ENCODE measurements at regions not wholly inside any gene's neighbourhood (a gene's known extent, or its start where the extent isn't known, plus 50 kb on each side); places are given as distances from the start of the nearest gene placed in this dataset.
"Not testable (repeated sequence)": the region's sequence is repeated elsewhere in the genome, so short reads cannot be mapped to it uniquely, and the experiment has no call there.

GRCh38 chr11:98417256-98417755 is 603.4 kb upstream of the CNTN5 start:
- Histone ChIP-seq H3K27ac (no peak overlapping the region), H3K4me3 (no peak overlapping the region)

DNA sequence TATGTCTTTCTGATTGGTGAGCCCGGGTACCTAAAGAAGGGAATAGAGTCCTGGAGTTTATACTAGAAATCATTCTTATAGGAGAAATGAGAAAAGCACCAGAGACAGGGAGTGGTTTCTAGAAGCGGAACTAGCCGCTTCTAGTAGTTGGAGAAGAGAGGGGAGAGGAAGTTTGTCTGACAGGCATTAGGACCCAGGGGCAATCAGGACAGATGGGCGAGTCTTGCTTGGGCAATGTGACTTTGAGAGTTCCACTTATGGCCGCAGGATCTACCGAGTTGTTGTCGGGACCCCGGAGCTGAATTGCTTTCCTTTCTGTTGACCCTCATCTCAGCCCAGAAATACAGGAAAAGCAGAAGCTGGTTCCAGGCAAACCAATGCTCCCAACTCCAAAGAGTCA is 596.8 kb upstream of the CNTN5 start:
- Histone ChIP-seq H3K4me3 (no peak overlapping the region), H3K27ac (no peak overlapping the region)

DNA sequence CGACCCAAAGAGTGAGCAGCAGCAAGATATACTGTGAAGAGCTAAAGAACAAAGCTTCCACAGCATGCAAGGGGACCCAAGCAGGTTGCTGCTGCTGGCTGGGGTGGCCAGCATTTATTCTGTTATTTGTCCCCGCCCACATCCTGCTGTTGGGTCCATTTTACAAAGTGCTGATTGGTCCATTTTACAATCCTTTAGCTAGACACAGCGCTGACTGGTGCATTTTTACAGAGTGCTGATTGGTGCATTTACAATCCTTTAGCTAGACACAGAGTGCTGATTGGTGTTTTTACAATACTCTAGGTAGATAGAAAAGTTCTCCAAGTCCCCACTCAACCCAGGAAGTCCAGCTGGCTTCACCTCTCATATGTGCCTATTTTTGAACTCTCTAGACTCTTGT is 596.0 kb upstream of the CNTN5 start:
- H3K27ac ChIP-seq, H3K4me3 ChIP-seq: not testable (repeated sequence)

DNA sequence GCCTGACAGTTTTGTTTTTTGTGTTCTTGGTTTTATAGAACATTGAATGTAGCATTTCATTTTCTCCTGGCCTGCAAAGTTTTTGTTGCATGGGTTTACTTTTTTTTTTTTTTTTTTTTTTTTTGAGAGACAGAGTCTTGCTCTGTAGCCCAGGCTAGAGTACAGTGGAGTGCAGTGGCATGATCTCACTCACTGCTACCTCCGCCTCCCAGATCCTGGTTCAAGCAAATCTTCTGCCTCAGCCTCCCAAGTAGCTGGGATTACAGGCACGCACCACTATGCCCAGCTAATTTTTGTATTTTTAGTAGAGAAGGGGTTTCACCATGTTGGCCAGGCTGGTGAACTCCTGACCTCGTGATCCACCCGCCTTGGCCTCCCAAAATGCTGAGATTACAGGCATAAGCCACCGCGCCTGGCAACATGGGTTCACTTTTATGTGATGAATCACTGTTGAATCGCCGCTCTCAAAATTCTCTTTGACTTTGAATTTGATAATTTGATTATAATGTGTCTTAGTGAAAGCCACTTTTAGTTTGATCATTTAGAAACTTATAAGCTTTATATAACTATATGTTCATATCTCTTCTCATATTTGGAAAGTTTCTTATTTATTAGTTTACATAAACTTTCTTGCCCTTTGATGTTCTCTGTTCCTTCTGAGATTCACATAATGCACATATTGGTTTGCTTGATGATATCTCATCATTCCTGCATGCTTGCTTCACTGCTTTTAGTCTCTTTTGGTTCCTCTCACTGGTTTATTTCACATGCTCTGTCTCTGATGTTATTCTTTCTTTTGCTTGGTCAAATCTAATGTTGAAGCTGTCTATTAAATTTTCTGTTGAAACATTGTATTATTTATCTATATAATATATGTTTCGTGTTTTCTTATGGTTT is 589.0 kb upstream of the CNTN5 start:
- no peak overlapping the region for H3K27ac ChIP-seq
- H3K4me3 ChIP-seq, result no peak overlapping the region

GRCh38 chr11:98434296-98434695 is 586.5 kb upstream of the CNTN5 start:
- Histone ChIP-seq H3K4me3 (no peak overlapping the region), H3K27ac (no peak overlapping the region)

- Histone ChIP-seq H3K4me3 (no peak overlapping the region), H3K27ac (no peak overlapping the region)
Observed at GRCh38 chr11:98453378-98453777, 567.4 kb upstream of the CNTN5 start.

- no peak overlapping the region for H3K27ac ChIP-seq
Observed at GRCh38 chr11:98455500-98456307, 565.0 kb upstream of the CNTN5 start.

GRCh38 chr11:98456308-98456680 is 564.5 kb upstream of the CNTN5 start:
- no peak overlapping the region for H3K27ac ChIP-seq
- H3K4me3 ChIP-seq, result no peak overlapping the region

More at GRCh38 chr11:98455500-98456307, 565.0 kb upstream of the CNTN5 start:
- no peak overlapping the region for H3K4me3 ChIP-seq

- H3K4me3 ChIP-seq, result no peak overlapping the region
- no peak overlapping the region for H3K27ac ChIP-seq
Observed at GRCh38 chr11:98495016-98495415, 525.7 kb upstream of the CNTN5 start.

GRCh38 chr11:98495601-98496000 is 525.1 kb upstream of the CNTN5 start:
- H3K27ac ChIP-seq, result no peak overlapping the region

DNA sequence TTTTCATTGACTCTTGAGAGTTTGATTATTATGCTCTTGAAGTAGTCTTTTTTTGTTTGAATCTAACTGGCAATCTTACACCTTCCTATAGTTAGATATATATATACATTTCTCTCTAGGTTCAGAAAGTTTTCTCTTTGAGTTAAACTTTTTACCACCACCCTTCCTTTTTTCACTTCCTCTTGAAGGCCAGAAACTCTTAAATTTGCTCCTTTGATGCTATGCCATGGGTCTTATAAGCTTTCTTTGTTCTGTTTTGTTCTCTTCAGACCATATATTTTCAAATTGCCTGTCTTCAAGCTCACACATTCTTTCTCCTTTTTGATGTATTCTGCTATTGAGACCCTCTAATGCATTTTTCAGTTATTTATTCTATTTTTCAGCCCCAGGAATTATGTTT is 513.5 kb upstream of the CNTN5 start:
- H3K27ac ChIP-seq, result no peak overlapping the region
- no peak overlapping the region for H3K4me3 ChIP-seq

More at GRCh38 chr11:98495601-98496000, 525.1 kb upstream of the CNTN5 start:
- no peak overlapping the region for H3K4me3 ChIP-seq

DNA sequence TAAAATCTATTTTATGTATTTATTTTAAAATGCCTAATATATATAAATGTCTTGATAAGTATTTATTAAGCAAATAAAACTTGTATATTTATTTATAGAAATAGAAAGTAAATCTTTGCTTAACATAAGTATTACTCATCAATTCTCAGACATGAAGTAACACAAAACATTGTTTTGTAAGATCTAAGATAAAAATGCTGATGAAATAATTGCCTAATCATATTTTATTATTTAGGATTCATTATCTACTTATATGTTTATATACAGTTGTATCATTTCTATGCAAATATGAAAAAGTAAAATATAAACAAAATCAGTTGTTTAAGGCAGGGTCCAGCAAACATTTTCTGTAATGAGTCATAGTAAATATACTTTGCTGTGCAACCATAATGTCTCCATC is 507.8 kb upstream of the CNTN5 start:
- Histone ChIP-seq H3K27ac (no peak overlapping the region), H3K4me3 (no peak overlapping the region)

GRCh38 chr11:98531576-98531975 is 489.2 kb upstream of the CNTN5 start:
- Histone ChIP-seq H3K27ac (no peak overlapping the region), H3K4me3 (no peak overlapping the region)

DNA sequence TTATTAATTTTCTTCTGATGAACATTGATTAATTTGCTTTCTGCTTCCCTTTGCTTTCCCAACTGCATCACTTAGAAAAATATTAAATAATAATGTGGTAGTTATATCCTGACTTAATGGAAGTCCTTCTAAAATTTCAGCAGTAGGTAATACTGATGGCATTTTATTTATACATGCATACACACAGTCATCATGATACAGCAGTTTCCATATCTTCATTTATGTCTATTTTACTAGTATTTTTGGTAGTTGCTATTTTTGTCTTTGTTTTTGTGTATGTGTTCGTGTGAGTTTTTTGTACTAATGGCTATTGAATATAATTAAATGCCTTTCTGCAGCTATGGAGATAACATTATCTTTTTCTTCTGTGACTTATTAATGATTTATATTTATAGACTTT is 484.7 kb upstream of the CNTN5 start:
- no peak overlapping the region for H3K4me3 ChIP-seq
- H3K27ac ChIP-seq, result no peak overlapping the region

DNA sequence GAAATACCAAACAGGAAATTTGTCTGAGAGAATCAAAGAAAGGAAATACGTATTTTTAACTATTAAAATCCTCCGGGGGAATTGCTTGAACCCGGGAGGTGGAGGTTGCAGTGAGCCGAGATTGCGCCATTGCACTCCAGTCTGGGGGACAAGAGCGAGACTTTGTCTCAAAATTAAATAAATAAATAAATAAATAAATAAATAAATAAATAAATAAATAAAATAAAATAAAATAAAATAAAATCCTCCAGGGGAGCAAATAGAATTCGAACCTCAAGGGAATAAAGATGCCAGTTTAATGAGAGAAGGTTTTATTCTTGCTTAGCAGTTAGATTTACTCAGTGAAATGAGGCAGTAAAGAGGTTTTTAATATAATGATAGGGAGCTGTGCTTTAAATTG is 482.4 kb upstream of the CNTN5 start:
- H3K4me3 ChIP-seq, H3K27ac ChIP-seq: not testable (repeated sequence)

DNA sequence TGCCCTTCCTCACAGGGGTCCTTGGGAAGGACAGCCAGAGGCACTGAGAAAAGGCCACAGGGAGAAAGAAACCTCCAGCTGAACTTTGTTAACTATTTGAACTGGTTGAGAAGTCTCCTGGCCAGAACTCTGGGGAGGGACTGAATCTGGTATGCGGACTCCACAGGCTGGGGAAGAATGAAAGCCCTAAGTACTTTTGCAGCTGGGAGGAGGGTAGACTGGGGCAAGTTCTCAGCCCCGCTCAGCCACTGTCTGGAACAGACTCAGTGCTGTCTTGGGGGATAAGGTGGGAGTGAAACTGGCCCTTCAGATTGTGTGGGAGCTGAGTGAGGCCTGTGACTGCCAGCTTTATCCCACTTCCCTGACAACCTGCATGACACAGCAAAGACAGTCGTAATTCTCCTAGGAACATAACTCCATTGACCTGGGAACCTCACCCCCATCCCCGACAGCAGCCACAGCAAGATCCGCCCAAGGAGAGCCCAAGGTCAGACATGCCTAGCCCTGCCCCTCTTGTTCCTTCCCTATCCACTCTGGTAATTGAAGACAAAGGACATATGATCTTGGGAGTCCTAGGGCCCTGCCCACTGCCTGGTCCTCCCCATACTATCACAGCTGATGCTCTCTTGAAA is 475.1 kb upstream of the CNTN5 start:
- Histone ChIP-seq H3K27ac (no peak overlapping the region), H3K4me3 (no peak overlapping the region)

DNA sequence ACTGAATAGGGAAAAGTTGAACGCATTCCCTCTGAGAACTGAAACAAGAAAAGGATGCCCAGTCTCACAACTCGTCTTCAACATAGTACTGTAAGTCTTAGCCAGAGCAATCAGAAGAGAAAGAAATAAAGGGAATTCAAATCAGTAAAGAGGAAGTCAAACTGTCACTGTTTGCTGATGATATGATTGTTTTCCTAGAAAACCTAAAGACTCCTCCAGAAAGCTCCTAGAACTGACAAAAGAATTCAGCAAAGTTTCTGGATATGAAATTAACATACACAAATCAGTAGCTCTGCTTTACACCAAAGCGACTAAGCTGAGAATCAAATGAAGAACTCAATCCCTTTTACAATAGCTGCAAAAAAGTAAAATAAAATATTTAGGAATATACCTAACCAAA is 471.2 kb upstream of the CNTN5 start:
- Histone ChIP-seq H3K4me3 (no peak overlapping the region), H3K27ac (no peak overlapping the region)

GRCh38 chr11:98559961-98560360 is 460.8 kb upstream of the CNTN5 start:
- Histone ChIP-seq H3K27ac (no peak overlapping the region), H3K4me3 (no peak overlapping the region)

DNA sequence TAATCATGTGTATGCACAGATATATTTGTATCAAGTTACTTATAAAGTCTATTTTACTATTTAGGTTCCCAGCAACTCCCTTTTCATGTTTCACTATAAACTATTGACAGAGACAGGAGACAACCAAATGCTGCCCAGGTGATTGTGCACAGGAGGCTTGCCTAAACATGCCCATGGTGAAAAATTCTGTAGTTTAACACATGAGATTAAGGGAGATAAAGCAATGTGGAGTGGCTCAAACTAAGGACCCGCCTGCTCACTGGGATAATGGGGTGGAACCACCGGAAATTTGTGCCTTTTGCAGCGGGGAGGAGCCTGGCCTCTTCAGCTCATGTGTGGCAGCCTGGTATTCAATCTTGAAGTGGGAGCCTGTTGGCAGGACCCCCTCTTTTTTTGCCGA is 459.5 kb upstream of the CNTN5 start:
- H3K27ac ChIP-seq, result no peak overlapping the region
- no peak overlapping the region for H3K4me3 ChIP-seq

- no peak overlapping the region for H3K4me3 ChIP-seq
- H3K27ac ChIP-seq, result no peak overlapping the region
Observed at GRCh38 chr11:98561877-98562395, 458.8 kb upstream of the CNTN5 start.
